ENCODE measurements at regions not wholly inside any gene's neighbourhood (a gene's known extent, or its start where the extent isn't known, plus 50 kb on each side); places are given as distances from the start of the nearest gene placed in this dataset.

- CTCF ChIA-PET: interaction anchor here (0.6 kb wide), 1 partner anchor 421 kb away, joined by 3 read pairs; no protein-coding TSS in a partner anchor
- no peak for DNase-seq (ENCODE audit: low read depth in 1 of 2, low spot score in 1 of 2)
- Histone ChIP-seq H3K4me1 (no peaks in the 10 kb centered on the region), H3K4me2 (no peak overlapping the region), H3K27ac (no peak overlapping the region), H3K4me3 (no peak overlapping the region), H3K9me3 (no peaks in the 10 kb centered on the region)
- no peak for ATAC-seq
- POLR2A ChIA-PET: no interaction called here
- no peak for FAIRE-seq
- WGBS (ENCODE audit: missing lambda C conversion rate): 8% methylated on average over 6 of the region's 6 CpGs
- TF ChIP-seq, protein P1, sequence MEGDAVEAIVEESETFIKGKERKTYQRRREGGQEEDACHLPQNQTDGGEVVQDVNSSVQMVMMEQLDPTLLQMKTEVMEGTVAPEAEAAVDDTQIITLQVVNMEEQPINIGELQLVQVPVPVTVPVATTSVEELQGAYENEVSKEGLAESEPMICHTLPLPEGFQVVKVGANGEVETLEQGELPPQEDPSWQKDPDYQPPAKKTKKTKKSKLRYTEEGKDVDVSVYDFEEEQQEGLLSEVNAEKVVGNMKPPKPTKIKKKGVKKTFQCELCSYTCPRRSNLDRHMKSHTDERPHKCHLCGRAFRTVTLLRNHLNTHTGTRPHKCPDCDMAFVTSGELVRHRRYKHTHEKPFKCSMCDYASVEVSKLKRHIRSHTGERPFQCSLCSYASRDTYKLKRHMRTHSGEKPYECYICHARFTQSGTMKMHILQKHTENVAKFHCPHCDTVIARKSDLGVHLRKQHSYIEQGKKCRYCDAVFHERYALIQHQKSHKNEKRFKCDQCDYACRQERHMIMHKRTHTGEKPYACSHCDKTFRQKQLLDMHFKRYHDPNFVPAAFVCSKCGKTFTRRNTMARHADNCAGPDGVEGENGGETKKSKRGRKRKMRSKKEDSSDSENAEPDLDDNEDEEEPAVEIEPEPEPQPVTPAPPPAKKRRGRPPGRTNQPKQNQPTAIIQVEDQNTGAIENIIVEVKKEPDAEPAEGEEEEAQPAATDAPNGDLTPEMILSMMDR (IDR thresholded peaks at IDR 0.05): no peak
- TF ChIP-seq RNF2 (IDR thresholded peaks at IDR 0.05; ENCODE audit: borderline replicate concordance, low read depth) (no peak), HEYL (CRISPR knock-in tag; IDR thresholded peaks at IDR 0.05) (no peak), ZFP36 (IDR thresholded peaks at IDR 0.05; ENCODE audit: borderline replicate concordance, partially characterized antibody) (no peak), PBX3 (IDR thresholded peaks at IDR 0.05) (no peak)
Measured at GRCh38 chr10:107481224-107481623, 316.7 kb upstream of the SORCS1 start.

- POLR2A ChIA-PET: no interaction called here
- FAIRE-seq: no peak
- DNase-seq (ENCODE audit: low read depth in 1 of 2, low spot score in 1 of 2): no peak
- Histone ChIP-seq H3K4me3 (no peak overlapping the region), H3K4me2 (no peak overlapping the region), H3K27ac (no peak overlapping the region), H3K4me1 (no peaks in the 10 kb centered on the region), H3K9me3 (no peaks in the 10 kb centered on the region)
- no peak for ATAC-seq
- CTCF ChIA-PET: interaction anchor here (0.6 kb wide), 2 partner anchors 421 to 1178 kb away, joined by 3 read pairs; no protein-coding TSS in a partner anchor
- TF ChIP-seq, protein P1 (IDR thresholded peaks at IDR 0.05): no peak
- no peak for TF ChIP-seq JUNB (IDR thresholded peaks at IDR 0.05)
- TF ChIP-seq FOSB (CRISPR knock-in tag; IDR thresholded peaks at IDR 0.05): no peak
- TF ChIP-seq MAZ (IDR thresholded peaks at IDR 0.05; ENCODE audit: borderline replicate concordance, low read depth, low read length): no peak
- no peak for TF ChIP-seq PHF8 (IDR thresholded peaks at IDR 0.05; ENCODE audit: borderline replicate concordance, low read depth)
- TF ChIP-seq HEYL (CRISPR knock-in tag; IDR thresholded peaks at IDR 0.05): no peak
- TF ChIP-seq ESRRA (IDR thresholded peaks at IDR 0.05; ENCODE audit: borderline replicate concordance, low read length): no peak
- TF ChIP-seq GATA3 (IDR thresholded peaks at IDR 0.05; ENCODE audit: borderline replicate concordance): no peak
- no peak for TF ChIP-seq MYC (IDR thresholded peaks at IDR 0.05; ENCODE audit: borderline replicate concordance, low read length)
- TF ChIP-seq ZFP36 (IDR thresholded peaks at IDR 0.05; ENCODE audit: borderline replicate concordance, partially characterized antibody): no peak
- no peak for TF ChIP-seq POLR2AphosphoS2 (conservative IDR thresholded peaks at IDR 0.05; ENCODE audit: low read length)
Measured at GRCh38 chr10:107480781-107481180, 316.3 kb upstream of the SORCS1 start.

GRCh38 chr10:107477266-107477665 is 312.8 kb upstream of the SORCS1 start:
- no peaks in the 10 kb centered on the region for H3K9me3 ChIP-seq
- no peaks in the 10 kb centered on the region for H3K4me1 ChIP-seq
- H3K27ac ChIP-seq: no peak overlapping the region
- POLR2A ChIA-PET: no interaction called here
- no peak for DNase-seq (ENCODE audit: low read depth in 1 of 2, low spot score in 1 of 2)
- H3K4me2 ChIP-seq: no peak overlapping the region
- no peak overlapping the region for H3K4me3 ChIP-seq
- no peak for FAIRE-seq
- TF ChIP-seq, protein P2, sequence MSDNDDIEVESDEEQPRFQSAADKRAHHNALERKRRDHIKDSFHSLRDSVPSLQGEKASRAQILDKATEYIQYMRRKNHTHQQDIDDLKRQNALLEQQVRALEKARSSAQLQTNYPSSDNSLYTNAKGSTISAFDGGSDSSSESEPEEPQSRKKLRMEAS (IDR thresholded peaks at IDR 0.05): no peak
- TF ChIP-seq CBX8 (IDR thresholded peaks at IDR 0.05) (no peak), NFE2L2 (conservative IDR thresholded peaks at IDR 0.05; ENCODE audit: low read length) (no peak), JUN (IDR thresholded peaks at IDR 0.05) (no peak), RNF2 (IDR thresholded peaks at IDR 0.05; ENCODE audit: borderline replicate concordance, low read depth) (no peak), PBX3 (IDR thresholded peaks at IDR 0.05) (no peak), FOXS1 (CRISPR knock-in tag; IDR thresholded peaks at IDR 0.05) (no peak), EHF (CRISPR knock-in tag; IDR thresholded peaks at IDR 0.05) (no peak), PHF8 (IDR thresholded peaks at IDR 0.05; ENCODE audit: borderline replicate concordance, low read depth) (no peak), NR3C1 (IDR thresholded peaks at IDR 0.05) (no peak), MYC (IDR thresholded peaks at IDR 0.05; ENCODE audit: borderline replicate concordance, low read length) (no peak), CHD4 (IDR thresholded peaks at IDR 0.05; ENCODE audit: borderline replicate concordance) (no peak)
- TF ChIP-seq, protein P3, sequence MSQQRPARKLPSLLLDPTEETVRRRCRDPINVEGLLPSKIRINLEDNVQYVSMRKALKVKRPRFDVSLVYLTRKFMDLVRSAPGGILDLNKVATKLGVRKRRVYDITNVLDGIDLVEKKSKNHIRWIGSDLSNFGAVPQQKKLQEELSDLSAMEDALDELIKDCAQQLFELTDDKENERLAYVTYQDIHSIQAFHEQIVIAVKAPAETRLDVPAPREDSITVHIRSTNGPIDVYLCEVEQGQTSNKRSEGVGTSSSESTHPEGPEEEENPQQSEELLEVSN (IDR thresholded peaks at IDR 0.05; ENCODE audit: borderline replicate concordance, low read depth): no peak
- TF ChIP-seq, protein P1 (IDR thresholded peaks at IDR 0.05): no peak
- CTCF ChIA-PET: interaction anchor here (0.6 kb wide), 1 partner anchor 1043 kb away, joined by 3 read pairs; no protein-coding TSS in a partner anchor
- ATAC-seq: no peak
